HCT116 (cell line): ENCODE measurements at regions not wholly inside any gene's neighbourhood (a gene's known extent, or its start where the extent isn't known, plus 50 kb on each side); places are given as distances from the start of the nearest gene placed in this dataset.

ENCODE experiments used
- ATAC-seq: fragments of 200-7000 bp; cut with Tn5 transposase; 2 replicates; pipeline ENCODE4 v1.9.1; 2020; ENCODE audit warnings: mild to moderate bottlenecking, moderate library complexity
- BruUV-seq: library from RNA; stranded (reverse); fragments of 400-500 nt; replicated peaks from 2 replicates; lab custom pipeline; 2021; lab: Mats Ljungman, UMichigan
- CTCF ChIA-PET: fragments of 300-600 bp; sonication (Branson Sonifier 250); formaldehyde crosslinking; loops from one replicate; lab custom pipeline; 2021; ENCODE audit warnings: antibody characterized with exemption; lab: Charles Lee
- POLR2A ChIA-PET: fragments of 300-600, 350-600 bp; sonication (Branson Sonifier 250); formaldehyde crosslinking; loops from one replicate; lab custom pipeline; 2021; ENCODE audit warnings: antibody characterized with exemption; lab: Charles Lee
- RAD21 ChIA-PET, 2 experiments: fragments of 300-600 bp; sonication (Branson Sonifier 250); formaldehyde crosslinking; loops; one replicate each; lab custom pipeline; 2023; ENCODE audit warnings: low total read pairs in 2 of 2; ENCODE audit not compliant: uncharacterized antibody in 2 of 2, unreplicated experiment in 2 of 2, low non-redundant PET in 1 of 2; lab: Charles Lee
- DNase-seq: peaks from one replicate; pipeline ENCODE4 v3.0.0-alpha.2; 2010; ENCODE audit warnings: low read depth, low spot score
- H2AFZ ChIP-seq: fragments of 200-600 bp; shearing (Covaris generic), sonication (generic); 2 replicates; pipeline ENCODE4 v1.6.1; 2017; ENCODE audit warnings: low read depth, mixed run types, mixed read lengths, antibody characterized with exemption, low read length; ENCODE audit not compliant: poor library complexity, severe bottlenecking
- H3K27ac ChIP-seq: 2 replicates; pipeline ENCODE4 v1.5.1; 2012; ENCODE audit warnings: low read depth, low read length
- H3K27me3 ChIP-seq: fragments of 200-600 bp; sonication (generic); 2 replicates; pipeline ENCODE4 v1.6.1; 2016; ENCODE audit warnings: mixed run types, low read length, mixed read lengths; ENCODE audit not compliant: insufficient read depth
- H3K36me3 ChIP-seq, 2 experiments: fragments of 200-500 bp in 1 of 2; fragments of 200-600 bp in 1 of 2; sonication (Bioruptor generic) in 1 of 2; sonication (generic) in 1 of 2; 2 replicates each; pipeline versions ENCODE4 v1.5.1 to v1.6.1; 2014 to 2016; ENCODE audit warnings: low read length in 2 of 2, inconsistent platforms in 1 of 2, mixed read lengths in 1 of 2, mixed run types in 1 of 2; ENCODE audit not compliant: insufficient read depth in 2 of 2, control insufficient read depth in 1 of 2
- H3K4me1 ChIP-seq, 2 experiments: fragments of 200-600 bp in 1 of 2; sonication (generic) in 1 of 2; 2 replicates each; pipeline versions ENCODE4 v1.5.1 to v1.6.1; 2012 to 2017; ENCODE audit warnings: low read length in 2 of 2, inconsistent platforms in 1 of 2, mild to moderate bottlenecking in 1 of 2, mixed read lengths in 1 of 2, mixed run types in 1 of 2, moderate library complexity in 1 of 2; ENCODE audit not compliant: insufficient read depth in 2 of 2, control insufficient read depth in 1 of 2
- H3K4me2 ChIP-seq: fragments of 200-600 bp; sonication (generic); 2 replicates; pipeline ENCODE4 v1.6.1; 2017; ENCODE audit warnings: mixed run types, low read length, mixed read lengths
- H3K4me3 ChIP-seq, 2 experiments: fragments of 200-600 bp in 1 of 2; sonication (generic) in 1 of 2; replicated peaks in 1 of 2; 2 replicates each; pipeline ENCODE4 v1.5.1; 2011 to 2016; ENCODE audit warnings: low read length in 2 of 2, control low read depth in 1 of 2, low read depth in 1 of 2, mild to moderate bottlenecking in 1 of 2, mixed read lengths in 1 of 2, mixed run types in 1 of 2
- H3K79me2 ChIP-seq: fragments of 200-600 bp; sonication (generic); 2 replicates; pipeline ENCODE4 v1.6.1; 2017; ENCODE audit warnings: mild to moderate bottlenecking, mixed run types, low read length, moderate library complexity, mixed read lengths; ENCODE audit not compliant: insufficient read depth
- H3K9ac ChIP-seq: fragments of 200-600 bp; sonication (generic); 2 replicates; pipeline ENCODE4 v1.6.1; 2016; ENCODE audit warnings: low read length, mixed read lengths
- H3K9me2 ChIP-seq: fragments of 200-600 bp; sonication (generic), shearing (Covaris generic); 2 replicates; pipeline ENCODE4 v1.6.1; 2017; ENCODE audit warnings: mixed run types, mild to moderate bottlenecking, moderate library complexity; ENCODE audit not compliant: insufficient read depth
- H3K9me3 ChIP-seq, 2 experiments: fragments of 200-500 bp in 1 of 2; fragments of 200-600 bp in 1 of 2; sonication (Bioruptor generic) in 1 of 2; sonication (generic) in 1 of 2; 2 replicates each; pipeline ENCODE4 v1.6.1; 2014 to 2017; ENCODE audit warnings: low read length in 2 of 2, mixed read lengths in 2 of 2, inconsistent platforms in 1 of 2, low read depth in 1 of 2, mild to moderate bottlenecking in 1 of 2, mixed run types in 1 of 2, moderate library complexity in 1 of 2; ENCODE audit not compliant: control insufficient read depth in 1 of 2, insufficient read depth in 1 of 2
- H4K20me1 ChIP-seq: fragments of 200-600 bp; sonication (generic), shearing (Covaris generic); 2 replicates; pipeline ENCODE4 v1.6.1; 2017; ENCODE audit warnings: mixed run types, mild to moderate bottlenecking, moderate library complexity; ENCODE audit not compliant: insufficient read depth
- ATF3 ChIP-seq: IDR thresholded peaks from 2 replicates; pipeline ENCODE4 v1.6.1; 2012
- CBX3 ChIP-seq: IDR thresholded peaks from 2 replicates; pipeline ENCODE4 v1.6.1; 2012; ENCODE audit warnings: low read depth
- CEBPB ChIP-seq: IDR thresholded peaks from 2 replicates; pipeline ENCODE4 v1.6.1; 2012; ENCODE audit warnings: low read depth
- EGR1 ChIP-seq: IDR thresholded peaks from 2 replicates; pipeline ENCODE4 v1.6.1; 2012; ENCODE audit warnings: low read depth
- ELF1 ChIP-seq: IDR thresholded peaks from 2 replicates; pipeline ENCODE4 v1.6.1; 2012; ENCODE audit warnings: low read depth, borderline replicate concordance
- EZH2 ChIP-seq: fragments of 200-600 bp; sonication (generic); IDR thresholded peaks from 2 replicates; pipeline ENCODE4 v1.6.1; 2017; ENCODE audit warnings: antibody characterized with exemption, mixed run types
- EZH2phosphoT487 ChIP-seq: fragments of 200-600 bp; IDR thresholded peaks from 2 replicates; pipeline ENCODE4 v1.6.1; 2018; ENCODE audit warnings: antibody characterized with exemption, borderline replicate concordance
- JUND ChIP-seq: IDR thresholded peaks from 2 replicates; pipeline ENCODE4 v1.6.1; 2012
- MAX ChIP-seq: IDR thresholded peaks from 2 replicates; pipeline ENCODE4 v1.6.1; 2012
- POLR2A ChIP-seq: IDR thresholded peaks from 2 replicates; pipeline ENCODE4 v1.7.0; 2011; ENCODE audit warnings: borderline replicate concordance; ENCODE audit not compliant: insufficient read depth, insufficient read length; ENCODE audit errors: extremely low read depth
- POLR2AphosphoS5 ChIP-seq: IDR thresholded peaks from 2 replicates; pipeline ENCODE4 v1.6.1; 2011; ENCODE audit warnings: mild to moderate bottlenecking, low read depth, low read length, moderate library complexity
- SIN3A ChIP-seq: IDR thresholded peaks from 2 replicates; pipeline ENCODE4 v1.6.1; 2012; ENCODE audit warnings: low read depth
- SP1 ChIP-seq: IDR thresholded peaks from 2 replicates; pipeline ENCODE4 v1.6.1; 2012; ENCODE audit warnings: low read depth
- SRF ChIP-seq: IDR thresholded peaks from 2 replicates; pipeline ENCODE4 v1.6.1; 2012; ENCODE audit warnings: low read depth
- TCF7L2 ChIP-seq: IDR thresholded peaks from 2 replicates; pipeline ENCODE4 v1.7.0; 2011; ENCODE audit warnings: borderline replicate concordance, inconsistent platforms; ENCODE audit not compliant: insufficient read depth, insufficient read length; ENCODE audit errors: extremely low read depth
- ZFX ChIP-seq: fragments of 450-650 bp; IDR thresholded peaks from 2 replicates; pipeline ENCODE4 v1.6.1; 2017
- ZNF274 ChIP-seq: fragments of 200-500 bp; sonication (Bioruptor generic); IDR thresholded peaks from 2 replicates; pipeline ENCODE4 v1.6.1; 2014; ENCODE audit warnings: mild to moderate bottlenecking, low read depth, low read length, inconsistent platforms
- intact Hi-C: fragments of 100-400 bp; cut with micrococcal nuclease; formaldehyde crosslinking; loops from 2 replicates; pipeline ENCODE4 v1.10.0; 2022
- TF ChIP-seq, protein P1 (sequence below): IDR thresholded peaks from 2 replicates; pipeline ENCODE4 v1.6.1; 2012; ENCODE audit warnings: low read depth
- TF ChIP-seq, protein P2 (sequence below), 3 experiments: fragments of 200-600 bp in 1 of 3; sonication (generic) in 1 of 3; IDR thresholded peaks in 2 of 3; conservative IDR thresholded peaks in 1 of 3; 2 replicates each; pipeline ENCODE4 v1.5.1; 2012 to 2017; ENCODE audit warnings: low read depth in 2 of 3, low read length in 2 of 3, antibody characterized with exemption in 1 of 3, borderline replicate concordance in 1 of 3, control low read depth in 1 of 3, mild to moderate bottlenecking in 1 of 3, mixed read lengths in 1 of 3, mixed run types in 1 of 3, moderate library complexity in 1 of 3; ENCODE audit not compliant: insufficient read depth in 1 of 3
- TF ChIP-seq, protein P3 (sequence below): IDR thresholded peaks from 2 replicates; pipeline ENCODE4 v1.6.1; 2011; ENCODE audit warnings: mild to moderate bottlenecking, low read length, moderate library complexity; ENCODE audit not compliant: insufficient replicate concordance; ENCODE audit errors: extremely low read depth

DNA sequence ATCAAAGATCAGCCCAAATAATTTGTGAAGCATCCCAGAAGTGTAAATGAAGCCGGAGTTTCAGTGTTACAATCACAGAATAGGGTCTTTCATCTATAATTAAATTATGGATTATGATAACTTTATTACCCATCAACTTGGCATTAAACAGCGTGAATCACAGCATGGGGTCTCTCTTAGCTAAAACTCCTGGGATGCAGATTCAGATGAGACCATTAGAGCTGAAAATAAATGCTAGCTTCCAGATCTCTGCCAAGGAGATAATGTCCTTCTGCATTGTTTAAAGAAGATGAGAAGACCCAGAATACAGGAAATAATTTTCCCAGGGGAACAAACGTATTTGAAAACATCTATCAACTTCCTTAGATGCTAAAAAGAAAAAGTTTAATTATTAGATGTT lies 546.0 kb upstream of the PCDH9 start:
- POLR2A ChIA-PET = no interaction called here
- H3K9me3 ChIP-seq = no peaks in the 10 kb centered on the region; a peak in 1 of 4 replicates
- TF ChIP-seq ATF3 = no peak
- TF ChIP-seq, protein P1, sequence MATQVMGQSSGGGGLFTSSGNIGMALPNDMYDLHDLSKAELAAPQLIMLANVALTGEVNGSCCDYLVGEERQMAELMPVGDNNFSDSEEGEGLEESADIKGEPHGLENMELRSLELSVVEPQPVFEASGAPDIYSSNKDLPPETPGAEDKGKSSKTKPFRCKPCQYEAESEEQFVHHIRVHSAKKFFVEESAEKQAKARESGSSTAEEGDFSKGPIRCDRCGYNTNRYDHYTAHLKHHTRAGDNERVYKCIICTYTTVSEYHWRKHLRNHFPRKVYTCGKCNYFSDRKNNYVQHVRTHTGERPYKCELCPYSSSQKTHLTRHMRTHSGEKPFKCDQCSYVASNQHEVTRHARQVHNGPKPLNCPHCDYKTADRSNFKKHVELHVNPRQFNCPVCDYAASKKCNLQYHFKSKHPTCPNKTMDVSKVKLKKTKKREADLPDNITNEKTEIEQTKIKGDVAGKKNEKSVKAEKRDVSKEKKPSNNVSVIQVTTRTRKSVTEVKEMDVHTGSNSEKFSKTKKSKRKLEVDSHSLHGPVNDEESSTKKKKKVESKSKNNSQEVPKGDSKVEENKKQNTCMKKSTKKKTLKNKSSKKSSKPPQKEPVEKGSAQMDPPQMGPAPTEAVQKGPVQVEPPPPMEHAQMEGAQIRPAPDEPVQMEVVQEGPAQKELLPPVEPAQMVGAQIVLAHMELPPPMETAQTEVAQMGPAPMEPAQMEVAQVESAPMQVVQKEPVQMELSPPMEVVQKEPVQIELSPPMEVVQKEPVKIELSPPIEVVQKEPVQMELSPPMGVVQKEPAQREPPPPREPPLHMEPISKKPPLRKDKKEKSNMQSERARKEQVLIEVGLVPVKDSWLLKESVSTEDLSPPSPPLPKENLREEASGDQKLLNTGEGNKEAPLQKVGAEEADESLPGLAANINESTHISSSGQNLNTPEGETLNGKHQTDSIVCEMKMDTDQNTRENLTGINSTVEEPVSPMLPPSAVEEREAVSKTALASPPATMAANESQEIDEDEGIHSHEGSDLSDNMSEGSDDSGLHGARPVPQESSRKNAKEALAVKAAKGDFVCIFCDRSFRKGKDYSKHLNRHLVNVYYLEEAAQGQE = no peak
- TF ChIP-seq POLR2AphosphoS5 = no peak
- TF ChIP-seq POLR2A = no peak
- TF ChIP-seq CBX3 = no peak
- no peak for TF ChIP-seq TCF7L2
- TF ChIP-seq SRF = no peak
- no peak for TF ChIP-seq EZH2
- TF ChIP-seq, protein P2, sequence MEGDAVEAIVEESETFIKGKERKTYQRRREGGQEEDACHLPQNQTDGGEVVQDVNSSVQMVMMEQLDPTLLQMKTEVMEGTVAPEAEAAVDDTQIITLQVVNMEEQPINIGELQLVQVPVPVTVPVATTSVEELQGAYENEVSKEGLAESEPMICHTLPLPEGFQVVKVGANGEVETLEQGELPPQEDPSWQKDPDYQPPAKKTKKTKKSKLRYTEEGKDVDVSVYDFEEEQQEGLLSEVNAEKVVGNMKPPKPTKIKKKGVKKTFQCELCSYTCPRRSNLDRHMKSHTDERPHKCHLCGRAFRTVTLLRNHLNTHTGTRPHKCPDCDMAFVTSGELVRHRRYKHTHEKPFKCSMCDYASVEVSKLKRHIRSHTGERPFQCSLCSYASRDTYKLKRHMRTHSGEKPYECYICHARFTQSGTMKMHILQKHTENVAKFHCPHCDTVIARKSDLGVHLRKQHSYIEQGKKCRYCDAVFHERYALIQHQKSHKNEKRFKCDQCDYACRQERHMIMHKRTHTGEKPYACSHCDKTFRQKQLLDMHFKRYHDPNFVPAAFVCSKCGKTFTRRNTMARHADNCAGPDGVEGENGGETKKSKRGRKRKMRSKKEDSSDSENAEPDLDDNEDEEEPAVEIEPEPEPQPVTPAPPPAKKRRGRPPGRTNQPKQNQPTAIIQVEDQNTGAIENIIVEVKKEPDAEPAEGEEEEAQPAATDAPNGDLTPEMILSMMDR (IDR thresholded peaks at IDR 0.05 in 2 of 3, conservative IDR thresholded peaks at IDR 0.05 in 1 of 3; ENCODE audit: borderline replicate concordance in 1 of 3, insufficient read depth in 1 of 3, low read depth in 2 of 3, low read length in 2 of 3) = no peak
- no peak for TF ChIP-seq EGR1
- TF ChIP-seq EZH2phosphoT487 = no peak
- TF ChIP-seq SIN3A = no peak
- no peak for TF ChIP-seq JUND
- TF ChIP-seq SP1 = no peak
- TF ChIP-seq, protein P3, sequence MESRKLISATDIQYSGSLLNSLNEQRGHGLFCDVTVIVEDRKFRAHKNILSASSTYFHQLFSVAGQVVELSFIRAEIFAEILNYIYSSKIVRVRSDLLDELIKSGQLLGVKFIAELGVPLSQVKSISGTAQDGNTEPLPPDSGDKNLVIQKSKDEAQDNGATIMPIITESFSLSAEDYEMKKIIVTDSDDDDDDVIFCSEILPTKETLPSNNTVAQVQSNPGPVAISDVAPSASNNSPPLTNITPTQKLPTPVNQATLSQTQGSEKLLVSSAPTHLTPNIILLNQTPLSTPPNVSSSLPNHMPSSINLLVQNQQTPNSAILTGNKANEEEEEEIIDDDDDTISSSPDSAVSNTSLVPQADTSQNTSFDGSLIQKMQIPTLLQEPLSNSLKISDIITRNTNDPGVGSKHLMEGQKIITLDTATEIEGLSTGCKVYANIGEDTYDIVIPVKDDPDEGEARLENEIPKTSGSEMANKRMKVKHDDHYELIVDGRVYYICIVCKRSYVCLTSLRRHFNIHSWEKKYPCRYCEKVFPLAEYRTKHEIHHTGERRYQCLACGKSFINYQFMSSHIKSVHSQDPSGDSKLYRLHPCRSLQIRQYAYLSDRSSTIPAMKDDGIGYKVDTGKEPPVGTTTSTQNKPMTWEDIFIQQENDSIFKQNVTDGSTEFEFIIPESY = no peak
- TF ChIP-seq MAX = no peak
- no peak for TF ChIP-seq ELF1
- TF ChIP-seq CEBPB = no peak
- no peak for TF ChIP-seq ZFX
- no peak for TF ChIP-seq ZNF274
- TF ChIP-seq, all 23 proteins: peak for 0
- Histone ChIP-seq H3K9me2 (no peaks in the 10 kb centered on the region), H3K4me2 (no peak overlapping the region), H3K27ac (no peak overlapping the region), H3K4me3 (no peak overlapping the region), H3K9ac (no peak overlapping the region), H3K79me2 (no peaks in the 10 kb centered on the region), H3K27me3 (no peaks in the 10 kb centered on the region), H4K20me1 (no peaks in the 10 kb centered on the region), H3K36me3 (no peaks in the 10 kb centered on the region), H3K4me1 (no peaks in the 10 kb centered on the region), H2AFZ (no peak overlapping the region)
- DNase-seq (no peak), ATAC-seq (no peak)
- intact Hi-C loops = no loop called here
- BruUV-seq = no TSS peak
- ChIA-PET CTCF (no interaction called here), RAD21 (no interaction called here)
